Astrocyte of the cerebellum (primary cell): ENCODE measurements at regions not wholly inside any gene's neighbourhood (a gene's known extent, or its start where the extent isn't known, plus 50 kb on each side); places are given as distances from the start of the nearest gene placed in this dataset.
A peak's percentile ranks its signal among the peaks of the same experiment; 100 is the strongest.

Experiments used
- DNase-seq: peaks from one replicate; pipeline ENCODE4 v3.0.0-alpha.2; 2011; ENCODE audit warnings: low read depth
- H3K4me3 ChIP-seq: 2 replicates; pipeline ENCODE4 v1.5.1; 2011; ENCODE audit warnings: mild to moderate bottlenecking, low read depth, low read length, moderate library complexity
- in situ Hi-C: cut with HindIII; loops from 2 replicates; pipeline ENCODE4 v1.10.0; 2017; ENCODE audit warnings: low sequenced_read_pairs
- TF ChIP-seq, protein P1 (sequence below): IDR thresholded peaks from 2 replicates; pipeline ENCODE4 v1.5.1; 2012; ENCODE audit warnings: low read length, low read depth, moderate library complexity, mild to moderate bottlenecking; ENCODE audit errors: missing control alignments

DNA sequence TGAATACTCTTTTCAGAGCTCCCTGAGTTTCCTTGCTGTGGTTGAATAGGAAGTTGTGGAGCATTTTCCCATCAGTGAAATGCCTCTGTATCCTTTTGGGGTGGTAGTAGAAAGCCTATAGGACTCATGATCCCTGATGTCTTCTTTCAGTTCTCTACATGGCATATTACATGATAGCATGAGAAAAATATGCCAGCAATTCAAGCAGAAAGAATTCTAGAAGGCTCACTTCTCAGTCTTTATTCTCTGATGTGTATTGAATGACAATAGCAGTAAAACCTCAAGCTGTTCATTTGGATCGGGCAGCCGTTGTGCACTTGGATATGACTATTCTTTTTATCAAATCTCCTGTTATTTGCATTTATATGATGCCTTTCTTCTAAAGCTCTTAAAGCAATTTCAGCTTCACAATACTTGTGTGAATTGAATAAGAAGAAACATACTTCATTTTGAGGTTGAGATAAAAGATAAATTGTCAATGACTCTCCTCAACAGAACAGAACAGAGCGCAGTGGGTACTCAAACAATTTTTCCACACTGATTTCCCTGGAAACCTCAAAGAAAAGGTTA is 251.5 kb upstream of the FBXO33 start:
- DNase-seq = no peak
- no peak overlapping the region for H3K4me3 ChIP-seq
- in situ Hi-C loops = no loop called here
- TF ChIP-seq, protein P1, sequence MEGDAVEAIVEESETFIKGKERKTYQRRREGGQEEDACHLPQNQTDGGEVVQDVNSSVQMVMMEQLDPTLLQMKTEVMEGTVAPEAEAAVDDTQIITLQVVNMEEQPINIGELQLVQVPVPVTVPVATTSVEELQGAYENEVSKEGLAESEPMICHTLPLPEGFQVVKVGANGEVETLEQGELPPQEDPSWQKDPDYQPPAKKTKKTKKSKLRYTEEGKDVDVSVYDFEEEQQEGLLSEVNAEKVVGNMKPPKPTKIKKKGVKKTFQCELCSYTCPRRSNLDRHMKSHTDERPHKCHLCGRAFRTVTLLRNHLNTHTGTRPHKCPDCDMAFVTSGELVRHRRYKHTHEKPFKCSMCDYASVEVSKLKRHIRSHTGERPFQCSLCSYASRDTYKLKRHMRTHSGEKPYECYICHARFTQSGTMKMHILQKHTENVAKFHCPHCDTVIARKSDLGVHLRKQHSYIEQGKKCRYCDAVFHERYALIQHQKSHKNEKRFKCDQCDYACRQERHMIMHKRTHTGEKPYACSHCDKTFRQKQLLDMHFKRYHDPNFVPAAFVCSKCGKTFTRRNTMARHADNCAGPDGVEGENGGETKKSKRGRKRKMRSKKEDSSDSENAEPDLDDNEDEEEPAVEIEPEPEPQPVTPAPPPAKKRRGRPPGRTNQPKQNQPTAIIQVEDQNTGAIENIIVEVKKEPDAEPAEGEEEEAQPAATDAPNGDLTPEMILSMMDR = no peak

DNA sequence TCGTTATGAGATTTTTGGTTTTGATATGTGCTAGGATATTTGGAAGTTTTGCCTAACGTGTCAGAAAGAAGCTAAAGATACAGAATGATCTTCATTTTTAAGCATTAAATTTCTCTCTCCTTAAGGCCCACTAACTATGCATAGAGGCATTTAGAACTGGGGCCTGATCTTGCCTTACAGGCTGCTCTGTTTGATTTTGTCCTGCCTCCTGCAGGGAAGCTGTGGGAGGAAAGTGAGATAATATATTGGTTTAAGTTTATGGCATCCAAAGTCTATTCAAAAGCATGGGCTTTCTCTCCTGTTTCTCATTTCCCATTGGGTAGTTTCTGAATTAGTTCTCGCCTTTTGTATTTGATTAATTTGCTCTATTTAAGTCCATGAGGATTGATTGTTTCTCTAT is 250.3 kb upstream of the FBXO33 start:
- TF ChIP-seq, protein P1 = no peak
- DNase-seq = no peak
- H3K4me3 ChIP-seq = no peak overlapping the region
- in situ Hi-C loops = no loop called here

DNA sequence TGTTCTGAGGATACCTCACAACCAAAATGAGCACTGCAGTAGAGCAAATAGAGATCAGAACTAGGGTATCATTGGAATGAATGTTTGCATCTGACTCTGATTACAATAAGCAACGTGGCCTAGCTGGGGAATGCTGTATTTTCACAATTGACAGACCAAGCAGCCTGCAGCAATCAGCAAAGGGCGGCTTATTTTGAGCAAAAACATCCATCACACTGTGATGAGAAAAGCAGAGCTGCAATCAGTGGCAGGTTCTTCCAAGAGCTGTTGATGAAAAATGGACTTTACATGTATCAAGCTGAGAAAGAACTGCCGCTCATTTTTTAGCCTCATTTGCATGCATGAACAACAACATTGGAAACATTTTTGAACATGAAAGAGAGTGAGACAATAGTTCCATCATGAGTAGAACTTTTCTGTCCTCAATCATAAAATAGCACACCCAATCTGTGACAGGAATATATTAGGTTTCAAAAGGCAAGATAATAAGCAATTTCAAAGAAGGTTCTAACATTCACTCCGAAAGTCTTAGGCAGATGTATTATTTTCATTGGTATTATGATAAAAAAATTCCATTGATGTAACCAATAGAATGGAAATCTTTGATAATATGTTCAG is 249.7 kb upstream of the FBXO33 start:
- TF ChIP-seq, protein P1 = no peak
- in situ Hi-C loops = no loop called here
- no peak overlapping the region for H3K4me3 ChIP-seq
- no peak for DNase-seq

DNA sequence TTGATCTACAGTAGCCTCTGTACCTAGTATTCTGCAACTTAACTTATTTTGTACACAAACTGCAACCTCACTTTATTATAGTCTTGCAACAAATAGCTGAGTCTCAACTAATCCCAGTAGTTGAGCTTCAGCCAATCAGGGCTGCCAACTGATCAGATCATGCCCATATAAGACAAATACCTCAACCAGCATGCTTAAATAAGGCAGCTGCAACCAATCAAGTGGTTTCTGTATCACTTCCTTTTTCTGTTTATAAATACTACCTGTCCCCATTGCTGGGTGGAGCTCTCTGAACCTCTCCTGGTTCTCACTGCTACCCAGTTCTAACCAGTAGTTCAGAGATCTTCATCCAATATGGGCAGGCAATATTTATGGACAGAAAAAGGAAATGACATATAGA is 248.5 kb upstream of the FBXO33 start:
- TF ChIP-seq, protein P1 = no peak
- no peak overlapping the region for H3K4me3 ChIP-seq
- DNase-seq = no peak
- in situ Hi-C loops = no loop called here

DNA sequence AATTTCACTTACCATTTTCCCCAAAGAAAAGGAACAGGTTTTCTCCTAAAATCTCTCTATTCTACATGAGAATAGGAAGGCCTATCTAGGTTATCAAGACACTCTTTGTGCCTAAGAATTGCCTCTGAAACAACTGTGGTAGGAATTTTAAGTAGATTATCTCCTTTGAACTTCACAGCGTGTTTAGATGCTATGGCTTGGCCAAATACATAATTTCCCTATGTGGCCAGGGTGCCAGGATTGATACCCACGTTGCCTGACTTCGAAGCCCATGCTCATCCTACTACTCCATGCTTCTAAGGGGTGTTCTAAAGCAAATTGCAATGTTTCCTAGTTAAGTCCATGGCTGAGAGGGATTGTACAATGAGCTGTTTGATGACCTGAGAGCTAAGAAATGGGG is 241.5 kb upstream of the FBXO33 start:
- in situ Hi-C loops = no loop called here
- TF ChIP-seq, protein P1 = no peak
- no peak overlapping the region for H3K4me3 ChIP-seq
- DNase-seq = no peak

DNA sequence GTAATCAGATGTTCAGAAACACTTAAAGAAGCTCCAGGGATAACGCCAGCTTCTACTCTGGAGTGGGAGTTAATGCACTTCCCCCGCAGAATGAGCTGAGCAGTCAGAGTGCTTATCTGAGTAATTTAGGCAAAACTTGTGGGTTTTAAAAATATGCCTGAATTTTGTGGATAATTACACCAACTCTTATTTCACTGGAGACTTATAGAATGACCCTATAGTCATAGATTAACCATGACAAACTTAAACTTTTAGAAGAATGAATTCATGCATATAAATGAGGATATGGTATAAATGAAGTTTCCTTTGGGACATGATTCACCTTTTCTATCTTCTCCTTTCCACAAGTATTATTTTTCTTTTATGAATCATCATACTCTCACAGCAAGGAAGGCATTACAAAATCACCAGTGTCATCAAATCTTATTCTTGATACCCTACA is 241.1 kb upstream of the FBXO33 start:
- peak; percentile 45 for DNase-seq
- no peak overlapping the region for H3K4me3 ChIP-seq
- TF ChIP-seq, protein P1 = no peak
- in situ Hi-C loops = no loop called here
